PC-3 (cell line): ENCODE measurements at regions not wholly inside any gene's neighbourhood (a gene's known extent, or its start where the extent isn't known, plus 50 kb on each side); places are given as distances from the start of the nearest gene placed in this dataset.

Experiments
- CTCF ChIP-seq: fragments of 300-600 bp; sonication (generic); conservative IDR thresholded peaks from 2 replicates; pipeline ENCODE4 v1.5.1; 2017; ENCODE audit warnings: antibody characterized with exemption, low read depth, mild to moderate bottlenecking, low read length
- EZH2 ChIP-seq: fragments of 300-600 bp; sonication (generic); IDR thresholded peaks from one replicate; pipeline ENCODE4 v1.6.1; 2017; ENCODE audit warnings: antibody characterized with exemption, mild to moderate bottlenecking, low read length; ENCODE audit not compliant: unreplicated experiment

GRCh38 chr5:166267907-166268306 is 2023.5 kb upstream of the WWC1 start:
- TF ChIP-seq EZH2 (no peak), CTCF (no peak)
